ENCODE measurements at regions not wholly inside any gene's neighbourhood (a gene's known extent, or its start where the extent isn't known, plus 50 kb on each side); places are given as distances from the start of the nearest gene placed in this dataset.
"Not testable (repeated sequence)": the region's sequence is repeated elsewhere in the genome, so short reads cannot be mapped to it uniquely, and the experiment has no call there.

DNA sequence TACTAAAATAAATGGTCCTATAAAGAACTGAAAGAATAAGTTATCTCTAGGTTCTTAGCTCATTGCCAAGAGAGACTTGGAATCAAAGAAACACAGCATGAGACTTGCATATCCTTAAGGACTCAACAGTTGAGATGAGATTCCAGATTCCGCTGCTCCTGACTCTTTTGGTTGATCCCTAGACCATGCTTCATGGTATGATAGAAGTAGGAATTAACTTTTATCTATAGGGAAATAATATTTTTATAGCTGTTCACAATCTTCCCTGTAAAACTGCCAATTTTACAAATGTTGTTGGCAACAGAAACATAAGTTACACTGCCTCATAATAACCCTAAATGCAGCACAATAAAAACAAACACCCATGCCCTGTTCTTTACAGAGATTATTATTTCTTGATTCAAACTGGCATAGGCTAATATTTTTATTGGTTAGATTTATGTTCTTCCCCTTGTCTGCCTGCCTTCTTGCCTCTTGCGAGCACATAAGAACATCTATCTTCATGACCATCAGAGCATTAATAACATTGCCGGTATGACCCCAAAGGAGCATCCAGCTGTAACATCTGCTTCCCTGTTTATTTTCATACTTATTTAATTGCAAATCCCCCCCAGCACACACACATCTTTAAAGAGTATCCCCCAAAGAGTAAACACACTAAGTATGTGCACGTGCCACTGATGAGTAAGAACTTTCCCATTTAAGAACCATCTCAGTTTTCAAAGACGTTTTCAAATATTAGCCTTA, 735.7 kb upstream of the SLC8A1 start:
- no peak for DNase-seq

DNA sequence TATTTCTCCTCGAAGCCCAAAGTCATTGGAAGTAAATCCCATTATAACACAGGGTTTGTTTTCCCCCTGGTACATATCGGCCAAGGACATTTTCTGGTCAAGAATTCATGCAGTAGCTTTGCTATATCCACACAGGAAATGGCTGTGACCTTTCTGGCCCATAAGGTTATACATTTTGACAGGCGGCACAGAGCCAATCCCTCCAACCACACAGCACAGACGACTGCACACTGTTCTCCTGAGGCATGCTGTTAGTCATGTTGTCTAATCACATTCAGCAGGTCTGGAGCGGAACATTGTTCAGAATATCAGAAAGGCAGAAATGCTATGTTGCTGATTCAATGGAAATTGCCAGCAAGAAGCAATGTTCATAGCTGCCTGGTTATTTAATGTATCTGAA, 742.3 kb upstream of the SLC8A1 start:
- DNase-seq: no peak

DNA sequence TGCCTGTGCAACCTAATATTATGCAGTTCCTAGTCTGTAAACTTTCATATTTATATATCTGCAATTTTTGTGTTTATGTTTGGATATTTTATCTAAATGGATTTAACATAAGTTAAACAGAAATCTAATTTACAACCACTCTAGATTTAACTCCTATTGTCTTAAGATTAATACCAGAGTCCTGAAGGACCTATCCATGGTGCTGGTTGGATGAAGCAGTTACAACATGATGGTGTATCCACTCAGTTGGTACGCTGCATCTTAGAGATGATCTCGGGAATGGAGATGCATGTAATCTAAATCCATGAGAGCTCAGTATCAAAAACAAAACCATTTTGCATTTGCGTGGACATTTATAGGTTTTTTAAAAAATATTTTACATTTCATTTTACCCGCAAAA, 745.9 kb upstream of the SLC8A1 start:
- no peak for DNase-seq

DNA sequence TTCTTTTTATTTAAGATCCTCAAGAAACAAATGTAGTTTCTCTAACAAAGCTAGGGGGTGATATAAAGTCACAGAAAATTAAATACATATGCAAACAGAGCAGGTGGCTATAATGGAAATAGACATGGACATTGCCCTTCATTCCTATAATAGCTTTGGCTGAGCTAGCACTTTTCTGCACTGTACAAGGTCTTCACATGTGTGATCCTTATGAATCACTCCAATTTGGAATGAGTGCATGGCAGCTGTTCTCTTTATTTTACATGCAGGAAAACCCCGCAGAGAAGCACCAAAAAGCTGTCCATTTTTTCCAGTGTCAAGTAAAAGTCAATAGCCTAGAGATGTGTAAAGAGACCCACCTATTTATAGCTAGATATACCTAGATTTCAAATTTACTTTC, 747.4 kb upstream of the SLC8A1 start:
- DNase-seq: no peak

DNA sequence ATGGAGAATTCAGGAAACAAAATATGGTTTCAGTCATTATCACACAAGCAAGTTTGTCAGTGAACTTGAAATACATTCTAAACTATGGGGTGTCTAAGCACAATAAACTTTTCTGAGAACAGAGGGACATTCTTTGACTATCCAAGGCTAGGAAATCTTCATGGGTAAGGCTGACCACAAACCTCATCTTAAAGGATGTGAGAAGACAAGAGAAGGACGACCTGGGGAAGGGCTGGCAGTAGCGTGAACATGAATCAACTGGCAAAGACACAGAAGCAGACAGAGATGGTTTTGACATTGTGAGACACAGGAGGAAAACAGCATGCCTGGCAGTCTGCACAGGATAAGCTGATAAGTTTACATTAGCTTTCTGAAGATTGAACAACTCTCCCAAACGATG, 752.4 kb upstream of the SLC8A1 start:
- no peak for DNase-seq

DNA sequence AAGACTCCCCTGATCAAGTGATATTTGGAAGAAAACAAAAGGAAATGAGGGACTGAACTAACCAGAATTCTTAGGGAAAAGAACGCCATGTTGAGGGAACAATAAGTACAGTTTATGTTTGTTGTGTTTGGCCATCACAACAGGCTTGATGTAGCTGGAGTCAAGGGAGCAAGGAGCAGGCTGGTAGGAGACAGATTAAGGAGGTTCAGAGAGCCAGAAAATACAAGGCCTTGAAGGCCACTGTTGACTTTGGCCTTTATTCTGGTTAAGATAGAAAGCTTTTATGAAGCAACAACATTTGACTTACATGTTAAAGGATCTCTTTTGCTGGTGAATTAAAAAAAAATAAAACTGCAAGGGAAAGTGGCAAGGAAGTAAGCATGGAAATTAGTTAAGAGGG, 754.1 kb upstream of the SLC8A1 start:
- no peak for DNase-seq

DNA sequence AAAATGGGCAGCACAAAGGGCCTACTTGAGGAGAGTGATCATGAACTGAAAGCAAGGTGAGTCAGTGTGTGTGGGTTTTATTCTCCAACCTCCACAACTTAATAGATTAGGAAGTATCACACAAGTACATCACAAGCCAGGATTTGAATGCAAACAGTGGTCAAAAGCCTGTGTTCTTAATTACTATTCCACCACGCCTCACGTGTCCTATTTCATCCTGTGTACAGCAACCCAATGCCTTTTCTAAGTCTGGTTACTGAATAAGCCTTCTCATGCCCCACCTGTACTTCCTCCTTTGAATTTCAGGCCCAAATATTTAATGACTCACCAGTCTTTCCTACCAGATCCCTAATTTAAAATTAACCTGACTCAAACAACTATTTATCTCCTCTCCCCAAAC, 755.7 kb upstream of the SLC8A1 start:
- no peak for DNase-seq

DNA sequence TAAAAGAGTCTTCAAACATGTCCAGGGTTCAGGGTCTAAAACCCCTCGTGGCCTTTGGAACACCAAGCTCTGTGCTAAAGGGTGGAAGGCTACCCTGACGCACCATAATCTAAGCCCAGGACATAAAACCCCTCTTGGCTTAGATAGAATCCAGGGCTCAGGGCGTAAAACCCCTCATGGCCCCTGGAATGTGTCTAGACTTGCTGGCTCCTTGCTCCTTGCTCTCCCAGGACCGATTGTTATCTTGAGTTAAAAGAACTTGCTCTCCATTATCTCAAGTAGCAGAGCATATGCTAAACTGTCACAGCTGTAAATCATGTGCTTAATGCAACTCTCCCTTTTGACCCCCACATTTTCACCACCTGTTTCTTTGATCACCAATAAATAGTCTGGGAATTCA, 758.1 kb upstream of the SLC8A1 start:
- not testable (repeated sequence) for DNase-seq

DNA sequence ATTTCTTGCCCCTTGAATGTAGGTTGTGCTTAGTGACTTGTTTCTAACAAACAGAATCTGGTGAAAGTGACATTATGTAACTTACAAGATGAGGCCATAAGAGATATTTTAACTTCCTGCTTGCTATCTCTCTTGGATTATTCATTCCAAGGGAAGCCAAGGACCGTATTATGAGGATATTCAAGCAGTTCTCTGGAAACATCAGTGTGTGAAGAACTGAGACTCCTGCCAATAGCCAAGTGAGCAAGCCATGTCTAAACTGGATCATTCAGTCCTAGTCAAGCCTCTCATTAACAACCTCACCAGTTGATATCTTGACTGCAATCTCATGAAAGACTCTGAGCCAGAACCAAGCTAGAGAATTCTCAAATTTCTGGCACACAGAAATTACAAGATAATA, 765.1 kb upstream of the SLC8A1 start:
- DNase-seq: no peak

DNA sequence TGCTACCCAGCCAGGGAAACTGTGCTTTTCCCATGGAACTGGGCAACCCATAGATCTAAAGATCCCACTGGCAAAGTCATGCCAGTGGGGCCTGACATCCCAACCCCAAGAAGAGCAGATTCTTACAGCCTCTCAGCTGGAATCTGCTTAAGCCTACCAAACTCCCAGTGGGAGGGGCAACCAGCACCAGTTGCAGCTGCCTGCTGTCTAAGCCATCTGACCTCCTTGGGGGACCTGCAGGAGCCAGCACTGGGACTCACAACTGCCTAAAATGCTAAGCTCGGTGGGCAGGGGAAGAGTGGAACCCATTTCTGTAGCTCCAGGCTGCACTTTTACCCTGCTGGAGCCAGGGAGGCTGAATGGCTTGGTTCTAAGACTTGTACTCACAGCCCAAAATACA, 770.7 kb upstream of the SLC8A1 start:
- DNase-seq: no peak

DNA sequence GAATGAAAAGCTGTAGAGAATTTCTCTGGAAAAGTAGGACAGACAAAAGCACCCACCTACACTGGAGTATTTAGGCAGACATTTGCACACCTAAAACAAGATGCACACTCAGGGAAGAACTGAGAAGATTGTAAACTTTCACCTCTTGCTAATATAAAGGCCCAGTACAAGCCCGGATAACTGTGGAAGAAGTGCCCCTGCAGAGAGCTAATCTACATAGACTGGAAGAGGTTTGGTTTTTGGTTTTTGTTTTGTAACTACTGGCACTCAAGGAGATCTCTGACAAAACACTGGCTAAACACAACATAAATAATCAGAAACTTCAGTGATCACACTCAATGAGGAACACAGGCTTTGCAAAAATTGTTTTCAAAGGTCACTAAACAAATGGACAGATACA, 782.2 kb upstream of the SLC8A1 start:
- no peak for DNase-seq

DNA sequence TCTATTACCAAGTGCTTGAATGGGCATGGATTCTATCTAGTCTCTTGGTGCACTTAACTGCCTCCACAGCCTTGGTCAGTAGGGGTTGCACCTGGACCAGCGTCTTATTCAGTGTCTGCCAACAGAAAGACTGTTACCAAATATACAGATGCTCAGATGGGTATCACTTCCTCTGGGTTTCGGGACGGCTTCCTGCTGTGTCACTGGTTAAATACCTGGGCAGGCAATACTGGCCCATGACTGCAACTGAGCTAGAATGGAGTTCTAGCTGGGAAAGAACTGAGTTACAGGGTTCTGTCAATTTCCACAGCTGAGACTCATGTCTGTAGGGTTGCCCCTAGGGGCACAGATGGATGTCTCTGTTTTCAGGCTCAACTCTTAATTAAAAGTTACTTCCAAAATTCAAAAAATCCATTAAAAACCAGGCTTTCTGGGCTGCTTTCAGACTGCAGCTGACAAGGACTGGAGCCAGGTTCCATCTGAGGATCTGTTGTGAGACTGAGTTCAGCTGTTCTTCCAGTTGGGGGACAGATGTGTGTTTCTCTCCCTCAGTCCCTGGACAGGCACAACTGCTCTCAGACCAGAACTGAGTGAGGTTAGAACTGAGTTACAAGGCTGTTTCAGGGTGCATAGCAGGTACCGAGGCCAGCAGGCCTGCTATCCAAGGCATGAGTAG, 789.6 kb upstream of the SLC8A1 start:
- DNase-seq: no peak

DNA sequence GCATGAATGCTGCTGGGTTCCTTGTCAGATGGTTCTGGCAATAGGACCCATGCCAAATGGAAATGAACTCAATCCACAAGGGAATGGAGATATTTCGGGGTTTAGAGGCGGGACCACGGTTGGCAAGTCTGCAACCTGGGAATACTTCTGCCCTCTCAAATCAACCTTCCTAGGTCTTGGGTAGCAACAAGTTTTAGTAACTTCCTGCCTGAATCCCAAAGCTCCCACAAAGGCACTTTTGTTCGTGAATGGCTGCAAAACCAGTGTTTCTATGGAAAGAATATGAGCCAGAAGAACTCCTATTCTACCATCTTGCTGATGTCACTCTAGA, 790.1 kb upstream of the SLC8A1 start:
- DNase-seq: no peak

DNA sequence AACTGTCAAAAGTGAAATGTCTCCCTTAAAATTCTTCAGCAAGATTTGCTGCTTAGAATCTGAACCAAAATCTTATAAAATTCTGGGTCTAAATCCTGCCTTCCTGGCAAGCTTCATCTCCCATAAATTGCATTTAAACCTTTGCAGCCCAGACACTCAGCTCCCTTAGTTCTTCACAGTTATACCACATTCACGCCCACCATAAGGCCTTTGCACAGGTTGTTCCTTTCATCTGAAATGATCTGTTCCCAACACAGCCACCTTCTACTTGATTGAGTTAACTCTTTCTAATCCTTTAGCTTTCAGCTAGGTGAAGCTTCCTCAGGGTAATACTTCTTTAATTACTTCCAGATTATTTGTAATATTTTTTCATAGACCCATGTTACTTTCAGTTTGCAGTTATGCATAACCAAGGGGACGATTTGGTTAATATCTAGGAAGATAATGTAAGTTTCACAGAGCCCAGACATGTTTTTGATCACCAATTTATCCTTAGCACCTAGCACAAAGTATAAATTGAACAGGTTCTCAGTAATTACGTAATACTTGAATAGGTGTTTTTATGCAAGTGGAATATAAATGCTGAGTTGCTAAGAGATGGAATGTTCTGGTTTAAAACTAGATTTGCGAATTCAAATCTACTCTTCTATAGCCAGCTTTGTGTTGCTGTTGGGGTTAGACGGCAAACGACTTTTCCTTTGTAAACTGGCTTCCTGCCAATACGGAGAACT, 779.7 kb upstream of the PKDCC start:
- no peak for DNase-seq

DNA sequence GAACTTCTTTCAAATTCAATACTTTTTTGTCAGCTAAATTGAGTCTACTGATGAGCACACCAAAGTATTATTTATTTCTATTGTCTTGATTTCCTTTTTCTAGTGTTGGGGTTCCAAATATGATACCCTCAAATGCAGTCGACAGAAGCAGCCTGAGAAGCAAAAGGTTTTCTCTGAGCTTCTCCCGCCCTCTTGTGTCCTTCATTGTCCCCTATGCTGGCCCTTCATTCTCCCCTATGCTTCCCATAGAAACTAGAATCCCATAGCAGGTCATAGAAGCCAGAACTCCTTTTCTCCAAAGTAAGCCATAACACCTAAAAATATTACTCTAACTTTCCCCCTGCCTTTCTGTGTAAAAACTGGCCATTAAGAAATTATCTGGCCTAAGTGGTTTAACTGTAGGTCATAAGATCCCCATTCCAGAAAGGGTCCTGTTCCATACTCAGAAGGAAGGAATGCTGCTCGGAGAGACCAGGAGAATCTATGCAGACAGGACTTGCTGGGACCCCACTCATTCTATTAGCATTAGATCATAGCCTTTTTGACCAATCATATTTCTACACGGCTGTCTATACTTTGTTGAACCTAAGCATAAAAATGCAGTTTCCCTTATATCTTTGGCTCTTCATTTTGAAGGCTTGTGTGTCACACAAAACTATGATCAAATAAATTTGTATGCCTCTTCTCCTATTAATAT, 764.6 kb upstream of the PKDCC start:
- no peak for DNase-seq

DNA sequence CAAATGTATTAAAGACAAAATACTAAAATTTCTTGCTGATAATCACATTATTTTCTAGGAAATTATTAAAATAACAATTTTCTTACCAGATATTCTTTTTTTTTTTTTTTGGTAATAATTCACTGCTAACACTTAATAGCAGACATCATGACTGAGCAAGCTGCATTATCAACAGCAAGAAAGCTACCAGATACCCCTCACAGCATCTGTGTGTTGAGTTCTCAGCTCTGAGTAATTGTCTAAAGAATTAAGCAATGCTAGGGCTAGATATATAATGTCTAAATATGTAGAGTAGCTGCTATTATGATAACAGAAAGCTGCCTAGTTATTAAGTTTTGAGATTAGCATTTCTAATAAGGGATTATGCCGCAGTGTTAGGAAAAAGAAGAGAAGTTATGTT, 754.3 kb upstream of the PKDCC start:
- DNase-seq: no peak

DNA sequence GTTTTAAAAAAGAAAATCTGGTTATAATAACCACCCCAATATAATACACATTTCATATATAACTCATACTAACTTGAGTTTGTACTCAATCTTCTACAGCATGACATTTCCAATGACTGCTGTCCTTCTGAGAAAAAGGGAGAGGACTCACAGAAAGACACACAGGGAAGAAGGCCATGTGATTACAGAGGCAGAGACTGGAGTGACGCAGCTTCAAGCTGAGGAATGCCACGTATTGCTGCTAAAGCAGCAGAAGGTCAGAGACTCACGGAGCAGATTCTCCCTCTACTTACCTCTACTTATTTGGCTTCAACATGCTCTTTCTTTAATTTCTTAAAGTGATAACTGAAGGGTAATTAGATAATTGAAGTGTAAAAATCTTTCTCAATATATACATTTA, 753.5 kb upstream of the PKDCC start:
- no peak for DNase-seq

DNA sequence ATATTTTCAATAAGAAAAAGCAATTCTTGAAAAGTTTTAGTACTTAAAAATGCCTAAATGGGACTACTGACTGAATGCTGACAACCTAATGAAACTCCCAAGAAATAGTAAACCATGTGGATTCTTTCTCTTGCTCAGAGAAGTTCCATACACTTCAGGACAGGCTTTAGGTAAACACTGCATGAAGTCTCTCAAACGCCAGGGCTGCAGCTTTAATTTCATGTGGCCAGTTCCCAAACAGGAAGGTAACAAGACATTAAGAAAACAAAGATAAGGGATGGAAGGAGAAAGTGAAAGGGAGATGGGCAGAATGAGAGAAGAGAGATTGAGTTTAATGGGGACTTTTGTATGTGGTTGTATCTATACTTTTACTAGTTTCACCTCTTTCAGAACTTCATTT, 734.7 kb upstream of the PKDCC start:
- DNase-seq: no peak

DNA sequence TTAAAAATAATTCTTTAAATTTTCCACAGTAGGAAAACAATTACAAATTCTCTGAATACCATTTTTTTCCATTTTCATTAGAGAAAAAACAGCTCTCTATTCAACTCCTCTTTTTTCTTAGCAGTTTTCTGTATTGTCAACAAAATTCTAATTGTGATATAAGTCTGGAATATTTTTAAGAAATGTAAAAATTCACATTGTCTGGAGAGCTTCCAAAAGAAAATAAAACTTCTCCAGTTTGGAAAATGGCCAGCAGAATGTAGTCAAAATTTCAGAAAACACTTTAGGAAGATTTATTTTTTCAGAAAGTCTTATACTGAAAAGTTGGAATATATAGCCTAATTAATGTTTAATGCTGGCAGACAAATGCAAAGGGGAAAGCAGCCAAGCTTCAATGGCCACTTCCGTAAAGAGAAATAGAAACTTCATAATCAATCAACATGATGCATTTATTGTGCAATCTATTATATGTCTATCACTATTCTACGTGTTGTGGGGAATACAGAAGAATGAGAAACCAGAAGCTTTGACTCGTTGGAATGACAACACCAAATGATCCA, 733.2 kb upstream of the PKDCC start:
- no peak for DNase-seq

DNA sequence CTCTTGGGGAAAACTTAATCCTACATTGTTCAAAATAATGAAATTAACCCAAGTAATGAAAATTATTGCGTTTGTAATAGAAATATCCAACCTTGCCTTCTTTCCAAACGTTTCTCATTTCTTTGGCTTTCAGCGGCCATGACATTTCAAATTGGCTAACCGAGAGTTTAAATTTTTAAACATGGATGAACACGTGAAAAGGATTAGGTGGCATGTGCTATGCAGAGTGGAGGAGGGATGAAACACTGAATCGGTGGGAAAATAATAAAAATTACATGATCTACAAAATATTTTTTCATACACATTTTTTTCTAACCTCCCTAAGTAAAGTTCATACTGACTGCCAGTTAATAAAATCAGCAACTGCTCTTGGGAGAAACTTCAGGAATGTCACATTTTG, 728.4 kb upstream of the PKDCC start:
- DNase-seq: no peak

DNA sequence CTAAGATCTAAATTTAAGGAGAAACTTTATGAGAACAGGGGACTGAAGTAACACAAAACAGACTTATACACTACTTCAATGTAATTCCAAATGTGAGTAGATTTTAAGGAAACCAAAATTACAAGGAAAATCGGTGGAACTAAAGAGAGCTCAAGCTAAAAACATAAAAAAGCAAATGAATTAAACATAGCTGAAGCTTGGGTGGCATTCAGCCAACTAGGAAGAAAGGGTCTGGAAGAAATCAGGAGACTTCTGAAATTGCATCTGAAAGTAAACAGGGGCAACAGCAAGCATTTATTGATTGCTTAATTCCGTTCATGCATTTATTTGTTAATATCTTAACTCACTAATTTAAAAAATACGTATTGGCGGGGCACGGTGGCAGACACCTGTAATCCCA, 727.3 kb upstream of the PKDCC start:
- no peak for DNase-seq

DNA sequence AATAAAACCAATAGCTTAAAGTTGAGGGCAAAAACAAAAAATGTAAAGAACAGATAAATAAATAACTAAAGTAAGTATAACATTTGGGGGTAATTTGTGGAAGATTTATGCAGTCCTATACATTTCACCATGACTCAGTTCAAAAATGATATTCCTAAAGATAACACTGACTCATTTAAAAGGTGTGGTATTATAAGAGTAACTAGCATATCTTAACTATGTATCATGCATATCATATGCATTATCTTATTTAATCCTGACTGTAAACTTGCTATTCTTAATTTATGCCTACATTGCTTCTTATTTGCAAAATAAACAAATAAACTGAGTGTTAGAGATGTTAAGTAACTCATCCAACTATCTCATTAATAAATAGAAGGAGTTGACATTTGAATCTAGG, 726.5 kb upstream of the PKDCC start:
- no peak for DNase-seq

DNA sequence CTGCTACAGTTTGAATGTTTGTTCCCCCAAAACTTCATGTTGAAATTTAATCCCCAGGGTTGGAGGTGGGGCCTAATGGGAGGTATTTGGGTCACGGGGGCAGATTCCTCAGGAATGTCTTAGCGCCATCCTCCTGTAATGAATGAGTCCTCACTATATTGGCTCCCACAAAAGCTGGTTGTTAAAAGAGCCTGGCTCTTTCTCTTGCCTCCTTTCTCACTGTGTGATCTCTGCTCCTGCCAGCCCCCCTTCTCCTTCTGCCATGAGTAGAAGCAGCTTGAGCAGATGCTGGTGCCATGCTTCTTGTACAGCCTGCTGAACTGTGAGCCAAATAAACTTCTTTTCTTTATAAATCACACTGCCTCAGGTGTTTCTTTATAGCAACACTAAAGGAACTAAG, 721.0 kb upstream of the PKDCC start:
- no peak for DNase-seq
